ENCODE measurements at regions not wholly inside any gene's neighbourhood (a gene's known extent, or its start where the extent isn't known, plus 50 kb on each side); places are given as distances from the start of the nearest gene placed in this dataset.

- no peak for ATAC-seq
- intact Hi-C loops (cut with DNase I): no loop called here
- H3K27ac ChIP-seq: peak overlapping the region in 1 of 2 donors; percentile 38
- H3K27me3 ChIP-seq: no peaks in the 10 kb centered on the region
- H3K36me3 ChIP-seq: no peaks in the 10 kb centered on the region
- H3K4me3 ChIP-seq: no peak overlapping the region
- no peak for TF ChIP-seq CTCF (IDR thresholded peaks at IDR 0.05)
- H3K9me3 ChIP-seq: no peaks in the 10 kb centered on the region
- DNase-seq: no peak
- peaks cover 0 to 9% of the 10 kb centered on the region in 2 donors for H3K4me1 ChIP-seq
These were observed 91.5 kb upstream of the RAP2B start for GRCh38 chr3:153070511-153070868.

- intact Hi-C loops (cut with DNase I): no loop called here
- no peaks in the 10 kb centered on the region for H3K9me3 ChIP-seq
- no peak for ATAC-seq
- H3K4me3 ChIP-seq: no peak overlapping the region
- H3K27ac ChIP-seq: no peak overlapping the region
- H3K27me3 ChIP-seq: no peaks in the 10 kb centered on the region
- H3K4me1 ChIP-seq: peaks cover 0 to 9% of the 10 kb centered on the region in 2 donors
- DNase-seq: no peak
- no peak for TF ChIP-seq CTCF (IDR thresholded peaks at IDR 0.05)
- H3K36me3 ChIP-seq: no peaks in the 10 kb centered on the region
These were observed 89.6 kb upstream of the RAP2B start for GRCh38 chr3:153072382-153072781.

DNA sequence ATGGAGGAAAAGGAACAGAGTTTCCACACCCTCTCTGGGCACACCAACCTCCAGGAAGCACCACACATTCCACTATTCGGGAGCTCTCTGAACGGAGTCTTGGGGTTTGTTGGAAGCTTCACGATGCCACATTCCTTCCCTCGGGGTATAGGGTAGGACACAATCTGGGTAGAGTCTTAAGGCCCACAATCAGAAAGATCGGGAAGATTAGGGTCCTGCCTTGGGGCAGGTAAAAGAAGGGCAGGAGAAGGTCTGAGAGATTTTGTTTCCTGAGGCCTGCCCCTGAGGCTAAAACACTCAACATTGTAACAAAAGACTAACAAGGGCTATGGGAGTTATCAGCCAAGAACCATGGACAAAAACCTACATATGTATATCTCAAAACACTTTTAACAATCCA lies 89.2 kb upstream of the RAP2B start:
- no peak for TF ChIP-seq CTCF (IDR thresholded peaks at IDR 0.05)
- intact Hi-C loops (cut with DNase I): no loop called here
- ATAC-seq: no peak

DNA sequence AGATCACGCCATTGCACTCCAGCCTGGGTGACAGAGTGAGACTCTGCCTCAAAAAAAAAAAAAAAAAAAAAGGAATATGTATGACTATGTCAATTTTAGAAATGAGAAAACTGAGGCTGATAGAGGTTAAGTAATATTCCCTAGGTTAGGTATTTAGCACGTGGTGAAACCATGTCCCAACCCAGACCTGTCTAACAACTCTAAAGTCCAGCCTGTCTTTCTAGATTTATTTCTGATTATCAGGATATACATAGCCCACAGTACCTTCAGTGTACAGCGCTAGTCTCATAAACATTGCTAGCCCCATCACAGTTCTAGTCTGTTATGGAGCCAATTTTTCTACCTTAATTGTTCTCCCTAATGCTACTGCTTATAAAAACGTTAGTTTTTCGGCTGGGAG lies 88.4 kb upstream of the RAP2B start:
- ATAC-seq (no peak), DNase-seq (no peak)
- no peak for TF ChIP-seq CTCF (IDR thresholded peaks at IDR 0.05)
- Histone ChIP-seq H3K27ac (no peak overlapping the region), H3K27me3 (no peaks in the 10 kb centered on the region), H3K36me3 (no peaks in the 10 kb centered on the region), H3K4me3 (no peak overlapping the region), H3K4me1 (peaks cover 0 to 9% of the 10 kb centered on the region in 2 donors), H3K9me3 (no peaks in the 10 kb centered on the region)
- intact Hi-C loops (cut with DNase I): no loop called here

More for the DNA sequence above, 89.2 kb upstream of the RAP2B start:
- no peaks in the 10 kb centered on the region for H3K36me3 ChIP-seq
- DNase-seq: no peak
- H3K4me1 ChIP-seq: peaks cover 0 to 9% of the 10 kb centered on the region in 2 donors
- H3K27me3 ChIP-seq: no peaks in the 10 kb centered on the region
- no peak overlapping the region for H3K4me3 ChIP-seq
- no peaks in the 10 kb centered on the region for H3K9me3 ChIP-seq
- no peak overlapping the region for H3K27ac ChIP-seq

DNA sequence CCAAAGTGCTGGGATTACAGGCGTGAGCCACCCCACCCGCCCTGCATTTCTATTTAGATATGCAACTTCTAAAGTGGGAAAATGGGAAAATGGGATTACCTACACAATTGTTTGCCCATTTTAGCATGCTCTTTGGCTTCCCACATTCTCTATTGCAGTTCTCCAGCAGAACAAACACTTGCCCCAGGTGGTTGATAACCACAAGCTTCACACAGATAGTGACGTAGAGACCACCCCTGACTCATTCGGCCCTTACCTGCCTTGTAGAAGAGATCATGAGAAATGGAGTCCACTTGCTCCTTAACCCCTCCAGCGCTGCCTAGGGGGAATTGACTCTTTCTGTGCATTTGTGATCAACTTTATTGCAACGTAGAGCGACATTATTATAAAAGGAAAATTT lies 83.2 kb upstream of the RAP2B start:
- Histone ChIP-seq H3K4me1 (no peaks in the 10 kb centered on the region), H3K27ac (no peak overlapping the region), H3K4me3 (no peak overlapping the region), H3K27me3 (no peaks in the 10 kb centered on the region), H3K36me3 (no peaks in the 10 kb centered on the region), H3K9me3 (no peaks in the 10 kb centered on the region)
- ATAC-seq (no peak), DNase-seq (no peak)
- TF ChIP-seq CTCF (IDR thresholded peaks at IDR 0.05): no peak
- intact Hi-C loops (cut with DNase I): no loop called here

Measured in left lung (tissue), 4 donors.